Keratinocyte (primary cell): ENCODE measurements at regions not wholly inside any gene's neighbourhood (a gene's known extent, or its start where the extent isn't known, plus 50 kb on each side); places are given as distances from the start of the nearest gene placed in this dataset.

ENCODE experiments used
- EZH2 ChIP-seq: IDR thresholded peaks from one replicate; pipeline ENCODE4 v1.6.1; 2012; ENCODE audit warnings: inconsistent platforms, mild to moderate bottlenecking, low read length, moderate library complexity
- TF ChIP-seq, protein P1 (sequence below), 3 experiments: IDR thresholded peaks in 1 of 3; conservative IDR thresholded peaks in 1 of 3; optimal IDR thresholded peaks in 1 of 3; 2 replicates in 2 of 3; 3 replicates in 1 of 3; pipeline versions ENCODE3 to v1.5.1; 2011; ENCODE audit warnings: low read length in 3 of 3, mild to moderate bottlenecking in 3 of 3, moderate library complexity in 2 of 3, control low read depth in 1 of 3, inconsistent platforms in 1 of 3; ENCODE audit not compliant: insufficient read depth in 2 of 3; ENCODE audit errors: extremely low read depth in 1 of 3

DNA sequence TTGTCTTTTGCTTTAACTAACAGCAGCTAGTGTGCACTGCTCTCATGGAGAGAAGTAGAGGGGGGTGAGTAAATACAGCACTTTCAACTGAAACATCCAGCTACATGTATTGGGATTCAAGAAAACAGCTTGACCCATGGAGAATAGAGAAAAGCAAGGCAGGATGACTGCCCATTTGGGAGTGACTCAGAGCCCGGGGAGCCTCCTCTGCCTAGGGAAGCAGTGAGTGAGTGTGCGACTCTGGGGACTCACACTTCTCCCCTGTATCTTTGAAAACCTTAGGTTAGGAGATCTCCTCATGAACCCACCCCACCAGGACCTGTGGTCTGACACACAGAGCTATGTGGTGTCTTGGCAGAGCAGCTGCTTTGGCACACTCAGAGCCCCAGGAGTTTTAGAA, 82.0 kb upstream of the PTGFR start:
- no peak for TF ChIP-seq EZH2
- TF ChIP-seq, protein P1, sequence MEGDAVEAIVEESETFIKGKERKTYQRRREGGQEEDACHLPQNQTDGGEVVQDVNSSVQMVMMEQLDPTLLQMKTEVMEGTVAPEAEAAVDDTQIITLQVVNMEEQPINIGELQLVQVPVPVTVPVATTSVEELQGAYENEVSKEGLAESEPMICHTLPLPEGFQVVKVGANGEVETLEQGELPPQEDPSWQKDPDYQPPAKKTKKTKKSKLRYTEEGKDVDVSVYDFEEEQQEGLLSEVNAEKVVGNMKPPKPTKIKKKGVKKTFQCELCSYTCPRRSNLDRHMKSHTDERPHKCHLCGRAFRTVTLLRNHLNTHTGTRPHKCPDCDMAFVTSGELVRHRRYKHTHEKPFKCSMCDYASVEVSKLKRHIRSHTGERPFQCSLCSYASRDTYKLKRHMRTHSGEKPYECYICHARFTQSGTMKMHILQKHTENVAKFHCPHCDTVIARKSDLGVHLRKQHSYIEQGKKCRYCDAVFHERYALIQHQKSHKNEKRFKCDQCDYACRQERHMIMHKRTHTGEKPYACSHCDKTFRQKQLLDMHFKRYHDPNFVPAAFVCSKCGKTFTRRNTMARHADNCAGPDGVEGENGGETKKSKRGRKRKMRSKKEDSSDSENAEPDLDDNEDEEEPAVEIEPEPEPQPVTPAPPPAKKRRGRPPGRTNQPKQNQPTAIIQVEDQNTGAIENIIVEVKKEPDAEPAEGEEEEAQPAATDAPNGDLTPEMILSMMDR (optimal IDR thresholded peaks at IDR 0.05 in 1 of 3, IDR thresholded peaks at IDR 0.05 in 1 of 3, conservative IDR thresholded peaks at IDR 0.05 in 1 of 3; ENCODE audit: extremely low read depth in 1 of 3, insufficient read depth in 2 of 3, low read length in 3 of 3) = no peak
